Glomerular visceral epithelial cell (primary cell): ENCODE measurements at regions not wholly inside any gene's neighbourhood (a gene's known extent, or its start where the extent isn't known, plus 50 kb on each side); places are given as distances from the start of the nearest gene placed in this dataset.

Experiments used
- DNase-seq: peaks from one replicate; pipeline ENCODE4 v3.0.0-alpha.2; 2016; ENCODE audit errors: extremely low spot score

DNA sequence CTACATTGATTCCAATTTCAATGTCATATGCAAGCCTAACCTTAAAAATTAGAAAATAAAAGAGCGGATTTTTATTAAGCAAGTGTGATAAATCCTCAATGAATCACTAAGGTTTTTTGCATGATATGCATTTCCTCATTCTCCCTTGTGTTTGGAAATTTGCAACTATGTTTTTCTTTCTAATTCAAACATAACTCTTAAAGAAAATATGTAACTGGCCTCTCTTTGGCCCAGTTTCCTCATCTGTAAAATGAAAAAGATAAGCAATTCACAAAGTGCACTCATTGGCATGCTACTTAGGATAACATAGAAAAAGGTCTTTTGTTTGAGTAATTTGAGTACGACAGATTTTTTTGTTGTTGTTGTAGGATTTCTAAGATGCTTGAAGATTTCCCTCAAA, 295.5 kb downstream of the CDH11 start:
- DNase-seq, result no peak

DNA sequence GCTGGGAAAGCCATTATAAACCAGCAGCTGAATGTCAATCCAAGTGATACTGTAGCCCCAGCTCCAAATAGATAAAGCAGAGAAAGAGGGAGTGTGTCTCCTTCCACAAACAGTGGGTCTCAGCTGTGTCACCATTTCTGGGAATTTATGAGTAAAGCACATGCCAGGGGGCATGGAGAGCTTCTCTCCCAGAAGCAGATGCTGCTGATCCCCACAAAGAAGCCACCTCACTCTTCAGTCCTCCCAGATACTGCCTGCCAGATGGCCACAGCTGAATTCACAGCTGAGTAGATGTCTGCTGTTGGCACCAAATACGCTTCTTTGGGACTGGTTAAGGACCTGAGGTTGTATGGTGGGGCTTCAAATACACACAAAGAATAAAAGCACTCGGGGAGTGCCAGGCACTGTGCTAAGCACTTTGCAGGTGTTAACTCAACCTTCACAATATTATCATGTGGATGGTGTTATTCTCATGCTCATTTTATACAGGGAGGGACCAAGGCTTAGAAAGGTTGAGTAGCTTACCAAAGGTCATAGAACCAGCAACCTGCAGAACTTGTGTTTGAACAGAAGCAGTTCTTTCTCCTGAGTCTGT, 298.3 kb downstream of the CDH11 start:
- no peak for DNase-seq

DNA sequence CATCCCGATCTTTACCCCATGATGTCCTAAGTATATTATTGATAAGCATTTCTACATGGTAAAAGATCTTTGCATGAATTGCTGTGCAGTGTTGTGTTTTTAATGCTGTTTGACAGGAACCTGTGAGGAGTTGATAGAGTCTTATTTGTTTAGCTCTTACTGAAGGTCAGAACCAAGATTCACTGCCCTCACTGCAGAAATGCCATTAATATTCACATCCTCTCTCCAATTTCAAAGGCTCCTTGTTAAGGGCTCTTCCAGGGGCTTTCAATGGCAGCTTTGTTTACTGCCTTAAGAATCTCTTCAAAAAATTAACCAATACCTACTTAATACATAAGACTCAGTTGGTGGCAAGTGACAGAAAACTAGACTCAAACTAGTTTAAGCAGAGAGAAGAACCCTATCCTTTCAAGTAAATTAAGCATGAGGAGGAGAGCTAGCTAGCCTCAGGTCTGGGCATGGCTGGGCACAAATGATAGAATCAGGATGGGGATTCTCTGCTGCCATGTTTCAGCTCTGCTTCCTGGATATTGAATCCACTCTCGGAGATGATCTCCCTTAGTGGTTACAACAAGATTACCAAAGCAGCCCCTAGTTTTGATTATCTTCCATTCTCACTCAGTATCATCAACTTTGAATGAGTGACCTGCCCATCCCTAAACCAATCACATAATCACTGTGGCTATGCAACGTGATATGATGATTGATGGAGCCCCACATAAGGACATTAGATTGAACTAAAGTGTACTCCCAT, 311.8 kb downstream of the CDH11 start:
- no peak for DNase-seq

DNA sequence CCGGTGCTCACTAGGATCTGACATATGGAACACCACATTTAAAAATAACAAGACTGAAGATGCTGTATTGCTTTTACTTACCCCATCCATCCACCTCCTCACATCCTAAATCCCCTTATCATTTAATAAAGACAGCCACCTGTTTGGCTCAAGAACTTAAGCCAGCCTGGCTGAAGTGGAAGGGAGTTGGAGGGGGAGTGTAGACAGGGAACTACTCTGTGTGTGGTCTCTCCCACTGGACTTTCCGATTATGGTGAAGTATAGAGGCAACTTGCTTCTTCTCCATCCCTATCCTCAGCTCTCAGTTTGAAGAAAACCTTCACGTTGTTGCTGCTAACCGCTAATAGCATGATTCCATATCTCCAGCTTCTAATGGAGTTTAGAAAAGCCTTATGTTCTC, 313.4 kb downstream of the CDH11 start:
- no peak for DNase-seq

DNA sequence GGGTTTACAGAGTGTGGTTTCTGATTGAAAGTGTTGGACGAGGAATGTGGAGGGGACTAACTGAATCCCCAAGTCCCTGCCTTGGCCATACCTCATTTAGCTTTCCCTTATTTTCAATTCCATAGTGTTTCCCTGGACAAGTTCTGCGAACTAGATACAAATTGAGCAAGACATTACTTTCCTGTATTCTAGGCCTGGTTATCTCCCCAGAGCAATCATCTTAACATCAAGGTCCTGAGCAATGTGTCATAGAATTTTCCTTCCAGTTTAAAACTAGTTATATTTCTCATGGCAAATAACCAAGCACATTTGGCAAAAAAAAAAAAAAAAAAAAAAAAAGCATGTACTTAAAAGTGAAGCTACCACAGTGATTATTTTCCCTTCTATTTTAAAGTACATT, 330.1 kb downstream of the CDH11 start:
- DNase-seq, result no peak

DNA sequence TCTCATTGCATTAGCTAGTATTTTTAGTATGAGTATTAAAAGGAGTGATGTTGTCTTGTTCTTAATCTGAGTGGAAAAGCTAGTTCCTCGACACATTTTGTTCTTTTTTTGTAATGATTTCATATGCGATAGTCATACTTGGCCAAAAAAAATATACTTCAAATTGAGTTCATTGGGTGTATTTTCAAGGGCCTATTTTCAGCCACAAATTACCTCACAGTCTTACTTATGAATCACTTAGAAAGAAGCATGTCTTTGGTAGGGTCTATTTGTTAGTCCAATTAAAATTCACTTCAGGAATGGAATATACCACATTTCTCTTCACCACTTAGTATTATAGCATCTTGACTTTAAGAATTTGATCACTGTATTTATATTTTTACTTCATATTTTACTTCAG, 337.2 kb downstream of the CDH11 start:
- no peak for DNase-seq

DNA sequence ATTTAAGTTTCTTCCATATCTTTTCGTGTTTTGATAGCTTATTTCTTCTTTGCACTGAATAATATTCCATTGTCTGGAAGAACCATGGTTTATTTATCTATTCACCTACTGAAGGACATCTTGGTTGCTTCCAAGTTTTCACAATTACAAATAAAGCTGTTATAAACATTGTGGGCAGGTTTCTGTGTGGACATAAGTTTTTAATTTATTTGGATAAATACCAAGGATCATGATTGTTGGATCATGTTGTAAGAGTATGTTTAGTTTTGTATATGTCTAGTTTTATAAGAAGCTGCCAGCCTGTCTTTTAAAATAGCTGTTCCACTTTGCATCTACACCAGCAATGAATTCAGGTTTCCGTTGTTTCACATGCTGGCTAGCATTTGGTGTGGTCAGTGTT, 339.4 kb downstream of the CDH11 start:
- DNase-seq, result no peak

DNA sequence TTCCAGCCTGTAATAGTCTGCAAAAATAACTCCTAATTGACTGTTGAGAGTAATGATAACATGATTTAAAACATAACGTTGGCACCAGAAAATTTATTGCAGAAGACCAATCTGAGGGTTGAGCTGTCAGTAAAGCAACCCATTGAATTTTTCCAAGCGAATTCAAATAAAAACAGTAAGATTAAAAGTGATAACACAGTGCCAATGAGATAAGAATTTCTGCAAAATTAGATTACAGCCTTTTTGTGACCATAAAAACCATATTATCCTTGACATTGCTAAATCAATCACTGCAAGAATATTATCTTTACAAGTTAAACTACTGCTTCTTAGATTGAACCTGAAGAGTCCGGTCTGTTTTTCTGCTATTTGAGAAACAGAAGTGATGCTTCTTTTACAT, 341.4 kb downstream of the CDH11 start:
- DNase-seq, result no peak

DNA sequence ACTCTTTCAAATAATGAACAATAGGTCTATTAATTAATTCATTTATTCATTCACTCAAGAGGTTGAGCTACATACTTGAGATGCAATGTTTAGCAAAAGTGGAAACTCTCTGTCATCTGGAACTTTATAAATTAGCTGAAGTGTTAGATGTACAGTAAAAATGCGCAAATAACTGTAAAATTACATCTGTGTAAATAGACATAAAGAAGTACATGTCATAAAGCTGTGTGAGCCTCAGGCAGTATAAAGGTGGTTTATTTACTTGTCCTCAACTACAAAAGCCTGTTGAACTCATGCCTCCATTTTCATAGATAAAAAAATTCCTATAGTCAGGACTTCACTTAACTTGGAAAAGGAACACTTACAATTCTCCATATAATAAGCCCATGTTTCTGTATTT, 343.1 kb downstream of the CDH11 start:
- no peak for DNase-seq

DNA sequence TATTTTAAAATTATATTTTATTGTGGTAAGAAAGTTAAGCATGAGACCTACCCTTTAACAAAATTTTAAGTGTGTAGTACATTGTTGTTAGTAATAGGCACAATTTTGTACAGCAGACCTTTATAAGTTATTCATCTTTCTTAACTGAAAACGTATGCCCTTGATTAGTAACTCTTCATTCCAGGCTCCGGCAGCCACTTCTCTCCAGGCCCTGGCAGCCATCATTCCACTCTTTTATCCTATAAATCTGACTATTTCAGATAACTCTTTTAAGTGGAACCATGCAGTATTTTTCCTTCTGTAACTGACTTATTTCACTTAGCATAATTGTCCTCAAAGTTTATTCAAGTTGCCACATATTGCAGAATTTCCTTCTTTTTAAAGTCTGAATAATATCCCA, 348.2 kb downstream of the CDH11 start:
- no peak for DNase-seq

DNA sequence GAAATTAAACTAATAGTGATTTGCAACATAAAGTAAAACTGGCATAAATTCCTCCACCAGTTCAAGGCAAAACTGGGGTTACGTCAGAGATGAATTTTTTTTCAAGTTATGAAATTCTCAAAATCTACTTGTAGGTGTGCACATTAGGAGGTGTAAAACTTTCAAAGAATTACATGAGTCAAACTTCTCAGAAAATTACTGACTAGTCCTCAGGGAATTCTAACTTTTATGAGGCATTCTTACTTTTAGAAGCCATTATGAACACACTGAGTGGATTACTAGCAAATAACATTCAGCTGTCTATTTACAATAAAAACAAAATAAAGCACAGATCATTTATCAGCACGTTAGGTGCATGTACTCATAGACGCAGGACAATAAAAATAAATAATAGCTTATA, 348.7 kb downstream of the CDH11 start:
- no peak for DNase-seq

DNA sequence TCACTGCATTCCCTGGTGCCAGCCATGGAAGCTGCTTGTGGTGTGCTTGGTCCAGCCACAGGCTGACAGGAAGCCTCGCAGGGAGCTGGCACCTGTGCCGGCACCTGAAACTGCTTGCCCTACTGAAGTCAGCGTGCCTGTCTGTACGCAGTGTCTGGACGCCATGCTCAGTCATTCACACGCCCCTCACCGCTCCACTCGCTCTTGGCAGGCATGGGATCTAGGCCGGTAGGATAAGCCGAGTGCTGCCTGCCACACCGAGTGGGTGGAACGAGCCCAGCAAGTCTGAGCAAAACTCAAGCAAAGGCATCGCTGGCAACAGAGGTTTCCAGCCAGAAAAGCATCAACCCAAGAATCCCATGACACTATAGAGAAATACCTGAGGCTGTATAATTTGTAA, 350.6 kb downstream of the CDH11 start:
- DNase-seq, result no peak

DNA sequence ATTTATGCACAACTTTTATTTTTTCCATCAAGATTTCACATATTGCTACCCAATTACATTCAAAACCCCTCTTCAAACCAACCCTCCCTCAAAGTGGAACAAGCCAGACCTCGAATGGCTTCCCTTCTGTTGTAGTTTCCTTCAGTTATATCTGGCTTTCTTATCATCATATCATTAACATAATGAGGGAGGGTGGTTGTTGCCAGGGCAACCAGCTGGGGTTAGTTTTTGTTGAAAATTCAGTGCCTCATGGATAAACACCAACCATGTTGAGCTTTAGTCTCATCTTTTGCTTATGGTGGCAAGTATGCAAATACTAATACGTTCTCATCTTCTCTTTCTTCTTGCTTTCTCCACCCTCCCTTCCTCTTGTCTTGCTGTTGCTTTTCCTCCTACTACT, 359.7 kb downstream of the CDH11 start:
- no peak for DNase-seq

DNA sequence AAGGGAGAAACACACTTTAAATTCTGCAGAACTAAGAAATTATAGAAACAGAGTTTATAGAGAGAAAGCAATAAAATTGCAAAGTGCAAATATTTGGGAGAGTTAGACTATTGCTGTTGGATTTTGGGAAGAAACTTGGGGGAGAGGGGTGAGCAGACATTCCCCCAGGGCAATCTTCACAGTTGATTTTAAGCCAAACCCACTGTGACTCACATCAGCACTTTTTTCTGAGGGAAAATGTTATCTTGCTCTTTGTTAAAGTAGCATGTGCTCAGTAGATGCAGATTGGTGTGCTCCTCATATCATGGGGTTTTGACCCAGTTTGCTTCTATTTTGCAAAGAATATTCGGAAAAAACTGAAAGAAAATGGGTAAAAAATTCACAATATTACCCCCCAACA, 367.6 kb downstream of the CDH11 start:
- DNase-seq, result no peak

DNA sequence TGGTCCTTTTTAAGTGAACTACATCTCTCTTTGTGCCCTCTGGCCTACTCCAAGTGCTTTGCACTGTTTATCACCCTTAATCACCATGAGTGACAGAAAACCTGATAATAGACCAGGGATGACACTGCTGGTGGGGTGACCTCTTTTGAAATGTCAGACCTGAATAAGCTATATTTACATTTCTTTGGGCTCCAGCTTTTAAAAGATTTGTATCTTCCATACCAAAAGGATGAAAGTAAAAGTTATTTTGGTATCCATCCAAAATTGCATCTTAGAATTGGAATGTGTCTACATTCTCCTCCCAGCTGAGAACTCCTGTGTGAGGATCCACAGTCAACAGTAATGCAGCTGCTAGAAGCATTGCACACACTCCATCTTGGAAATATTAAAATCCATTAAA, 370.0 kb downstream of the CDH11 start:
- DNase-seq, result no peak

DNA sequence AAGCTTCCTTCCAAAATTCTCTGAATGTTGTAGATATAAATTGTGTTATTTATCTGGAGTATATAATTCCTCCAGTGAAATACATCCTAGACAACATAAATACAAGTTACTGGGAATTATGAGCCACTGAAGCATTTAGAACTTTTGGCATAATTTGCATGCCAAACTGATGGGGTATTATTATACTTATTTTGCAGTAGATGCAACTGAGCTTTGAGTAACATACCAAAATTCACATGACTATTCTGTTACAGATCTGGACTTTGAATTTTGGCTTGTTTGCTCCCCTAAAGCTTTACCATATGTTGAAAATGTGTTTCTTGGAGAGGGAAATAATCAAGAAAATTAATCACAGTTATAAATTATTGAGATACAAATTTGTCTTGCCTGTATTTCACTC, 372.5 kb downstream of the CDH11 start:
- DNase-seq, result no peak

DNA sequence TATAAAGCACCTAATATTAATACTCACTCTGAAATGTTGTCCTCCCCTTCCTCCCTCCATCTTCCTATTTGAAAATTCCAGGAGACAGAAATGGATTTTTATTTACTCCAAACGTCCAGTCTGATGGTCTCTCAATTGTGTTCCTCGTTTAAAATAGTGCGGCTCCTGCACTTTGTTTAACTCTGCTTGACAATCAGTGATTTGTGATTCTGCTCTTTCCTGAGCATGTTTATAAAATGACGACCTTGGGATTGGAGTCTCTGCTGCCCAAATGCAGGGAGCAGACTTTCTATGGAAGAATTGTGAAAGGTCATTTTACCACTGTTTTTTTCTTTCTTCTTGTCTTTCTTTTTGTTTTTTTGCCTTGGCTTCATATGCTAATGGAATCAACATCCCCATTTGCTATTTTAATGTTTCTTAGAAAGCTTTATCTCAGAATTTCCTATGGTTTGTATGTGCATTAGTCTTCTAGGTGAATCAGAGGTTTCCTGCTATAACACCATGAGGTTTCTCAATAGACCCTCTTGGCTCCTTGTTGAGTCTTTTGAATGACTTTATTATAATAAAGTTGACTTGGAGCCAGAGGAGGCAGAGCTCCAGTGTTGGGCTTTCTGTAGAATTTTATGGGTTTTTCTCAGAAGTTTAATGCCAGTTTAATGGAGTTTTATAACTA, 376.5 kb downstream of the CDH11 start:
- no peak for DNase-seq

DNA sequence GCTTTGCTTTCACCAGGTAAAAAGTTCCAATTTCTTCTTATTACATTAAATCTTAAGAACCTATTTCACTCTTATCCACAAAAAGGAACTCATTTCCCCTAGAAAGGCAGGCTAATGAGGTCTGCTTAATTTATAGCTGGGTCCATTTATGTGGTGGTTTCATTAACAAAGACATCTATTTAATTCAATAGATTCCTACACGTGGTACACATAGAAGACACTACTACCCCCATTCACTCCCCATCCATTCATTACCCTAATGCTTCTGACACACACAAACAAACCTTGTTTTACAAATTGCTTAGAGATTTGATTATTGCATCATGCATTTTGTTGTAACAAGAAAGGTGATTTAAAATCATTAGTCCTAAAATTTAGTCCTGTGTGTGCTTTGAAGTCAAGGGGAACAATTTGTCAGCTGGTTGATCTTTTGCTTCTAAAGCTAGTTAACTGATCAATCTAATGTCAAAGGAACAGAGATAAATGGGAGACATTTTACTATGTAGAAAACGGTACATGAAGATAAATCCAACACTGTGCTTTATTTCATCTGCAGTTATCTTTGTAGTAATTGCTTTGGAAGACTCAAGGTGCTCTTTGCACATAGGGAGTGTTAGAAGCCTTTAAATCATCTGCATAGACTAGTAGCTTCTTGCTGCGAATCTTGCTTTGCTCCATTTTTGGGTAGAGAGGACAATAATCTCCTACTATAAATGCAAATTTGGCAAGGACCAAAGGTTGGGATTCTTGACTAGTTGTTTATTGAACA, 379.2 kb downstream of the CDH11 start:
- no peak for DNase-seq

DNA sequence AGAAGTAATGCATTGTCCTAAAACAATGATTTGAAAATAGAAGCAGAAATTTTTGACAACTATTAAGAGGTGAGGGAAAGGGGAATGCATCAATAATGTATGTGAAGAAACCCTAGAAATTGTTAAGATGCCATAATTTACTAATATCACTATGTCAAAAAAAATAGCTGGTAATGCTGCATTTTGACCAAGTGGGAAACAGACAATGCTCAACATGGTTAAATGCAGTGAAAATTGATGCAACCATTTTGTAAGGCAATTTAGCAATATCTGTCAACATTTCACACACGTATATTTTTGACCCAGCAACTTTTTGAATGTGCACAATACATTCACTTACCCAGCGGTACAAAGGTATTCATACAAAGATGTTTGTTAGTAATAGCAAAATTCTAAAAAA, 381.6 kb downstream of the CDH11 start:
- DNase-seq, result no peak

DNA sequence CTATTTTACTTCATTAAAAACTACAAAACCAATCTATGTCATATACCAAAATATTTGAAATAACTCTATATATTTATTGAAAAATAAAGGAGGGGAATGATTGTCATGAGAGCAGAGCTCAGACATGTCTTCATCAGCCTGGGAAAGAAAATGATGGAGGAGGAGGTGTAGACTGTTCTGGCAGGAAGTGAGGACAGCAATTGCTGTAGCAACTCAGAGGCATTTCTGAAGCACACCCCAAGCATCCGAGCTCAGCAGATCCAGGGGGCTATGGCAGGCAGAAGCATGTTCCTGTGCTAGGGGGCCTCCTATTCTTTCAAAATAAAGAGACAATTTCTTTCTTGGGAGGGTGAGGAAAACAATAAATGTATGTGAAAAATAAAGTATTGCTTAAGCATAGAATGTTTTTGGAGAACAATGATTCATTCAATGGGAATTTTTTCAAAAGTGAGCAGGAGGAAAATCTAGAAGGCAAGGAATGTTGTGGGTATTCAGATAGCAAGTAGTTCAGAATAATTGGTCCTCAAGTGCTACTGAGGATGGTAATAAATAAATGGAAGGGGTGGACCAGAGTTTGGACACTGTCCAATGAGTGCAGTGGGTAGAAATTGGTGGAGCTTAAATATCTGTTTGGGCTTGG, 383.4 kb downstream of the CDH11 start:
- DNase-seq, result peak; percentile 45

DNA sequence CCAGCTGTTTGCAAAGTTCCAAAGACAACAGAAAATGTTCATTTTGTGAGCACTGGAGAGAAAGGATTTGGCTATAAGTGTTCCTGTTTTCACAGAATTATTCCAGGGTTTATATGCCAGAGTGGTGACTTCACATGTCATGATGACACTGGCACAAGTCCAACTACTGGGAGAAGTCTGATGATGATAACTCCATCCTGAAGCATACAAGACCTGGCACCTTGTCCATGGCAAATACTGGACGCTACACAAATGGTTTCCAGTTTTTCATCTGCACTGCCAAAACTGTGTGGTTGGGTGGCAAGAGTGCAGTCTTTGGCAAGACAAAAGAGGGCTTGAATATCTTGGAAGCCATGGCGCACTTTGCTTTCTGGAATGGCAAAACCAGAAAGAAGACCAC, 385.0 kb downstream of the CDH11 start:
- DNase-seq, result no peak

DNA sequence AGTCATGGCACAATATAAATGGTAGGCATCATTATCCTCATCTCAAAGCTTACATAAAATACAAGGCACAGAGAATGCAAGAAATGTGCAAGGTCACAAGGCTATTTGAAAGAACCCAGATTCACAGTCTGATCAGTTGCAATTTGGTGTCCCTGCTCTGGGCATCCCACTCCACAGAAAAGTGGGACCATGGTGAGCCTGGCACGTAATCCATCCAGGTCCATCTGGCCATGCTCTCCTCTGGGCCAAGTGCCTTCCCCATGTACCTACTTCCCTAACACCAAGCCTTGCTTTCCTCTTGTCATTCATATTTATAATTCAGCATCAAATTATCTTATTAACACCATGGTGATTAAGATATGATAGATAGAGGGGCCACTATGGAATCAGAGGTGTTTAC, 390.0 kb downstream of the CDH11 start:
- DNase-seq, result no peak
